H1 (cell line): ENCODE measurements at regions not wholly inside any gene's neighbourhood (a gene's known extent, or its start where the extent isn't known, plus 50 kb on each side); places are given as distances from the start of the nearest gene placed in this dataset.

ENCODE experiments used
- TF ChIP-seq, protein P1 (sequence below): fragments of 300-600 bp; sonication (generic); IDR thresholded peaks from 2 replicates; pipeline ENCODE4 v1.7.1; 2012; ENCODE audit warnings: low read length, moderate library complexity, mild to moderate bottlenecking, inconsistent platforms; ENCODE audit not compliant: insufficient replicate concordance

DNA sequence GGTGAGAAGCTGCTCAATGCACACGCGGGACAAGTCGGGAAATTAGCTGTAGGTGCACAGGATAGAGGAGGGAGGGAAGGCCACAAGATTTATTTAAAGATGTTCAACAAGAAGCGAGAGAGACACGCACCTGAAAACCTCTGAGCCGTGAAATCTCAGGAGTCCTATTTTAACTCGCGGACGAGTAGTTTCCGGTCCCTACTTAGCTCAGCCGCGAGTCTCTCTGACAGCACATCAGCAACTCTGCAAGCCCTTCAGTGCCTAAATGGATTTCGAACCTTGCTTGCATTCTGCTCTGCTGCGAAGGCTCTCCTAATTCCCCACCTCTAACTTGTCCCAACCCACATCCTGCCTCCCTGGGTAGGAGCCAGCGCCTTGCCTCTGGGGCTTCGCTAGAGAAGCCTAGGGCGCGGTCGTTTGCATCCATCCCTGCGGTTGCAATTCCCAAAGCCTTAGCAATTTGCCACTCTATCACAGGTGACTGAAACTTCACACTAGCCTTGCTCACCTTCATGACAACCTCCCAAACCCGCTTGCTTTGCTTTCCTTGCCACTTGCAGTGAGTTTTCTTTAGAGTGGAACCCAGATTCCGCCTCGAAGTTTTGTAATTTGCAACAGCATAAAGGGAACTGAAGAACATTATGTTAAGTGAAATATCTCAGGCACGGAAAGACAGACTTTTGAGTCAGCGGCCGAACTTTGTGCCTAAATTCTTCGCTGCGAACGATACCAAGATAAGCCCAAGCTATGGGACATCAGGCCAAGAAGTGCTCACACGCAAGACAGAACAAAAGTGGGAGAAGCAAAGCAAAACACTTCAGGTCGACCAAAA, 202.8 kb downstream of the KDM5D start (continued):
- TF ChIP-seq, protein P1, sequence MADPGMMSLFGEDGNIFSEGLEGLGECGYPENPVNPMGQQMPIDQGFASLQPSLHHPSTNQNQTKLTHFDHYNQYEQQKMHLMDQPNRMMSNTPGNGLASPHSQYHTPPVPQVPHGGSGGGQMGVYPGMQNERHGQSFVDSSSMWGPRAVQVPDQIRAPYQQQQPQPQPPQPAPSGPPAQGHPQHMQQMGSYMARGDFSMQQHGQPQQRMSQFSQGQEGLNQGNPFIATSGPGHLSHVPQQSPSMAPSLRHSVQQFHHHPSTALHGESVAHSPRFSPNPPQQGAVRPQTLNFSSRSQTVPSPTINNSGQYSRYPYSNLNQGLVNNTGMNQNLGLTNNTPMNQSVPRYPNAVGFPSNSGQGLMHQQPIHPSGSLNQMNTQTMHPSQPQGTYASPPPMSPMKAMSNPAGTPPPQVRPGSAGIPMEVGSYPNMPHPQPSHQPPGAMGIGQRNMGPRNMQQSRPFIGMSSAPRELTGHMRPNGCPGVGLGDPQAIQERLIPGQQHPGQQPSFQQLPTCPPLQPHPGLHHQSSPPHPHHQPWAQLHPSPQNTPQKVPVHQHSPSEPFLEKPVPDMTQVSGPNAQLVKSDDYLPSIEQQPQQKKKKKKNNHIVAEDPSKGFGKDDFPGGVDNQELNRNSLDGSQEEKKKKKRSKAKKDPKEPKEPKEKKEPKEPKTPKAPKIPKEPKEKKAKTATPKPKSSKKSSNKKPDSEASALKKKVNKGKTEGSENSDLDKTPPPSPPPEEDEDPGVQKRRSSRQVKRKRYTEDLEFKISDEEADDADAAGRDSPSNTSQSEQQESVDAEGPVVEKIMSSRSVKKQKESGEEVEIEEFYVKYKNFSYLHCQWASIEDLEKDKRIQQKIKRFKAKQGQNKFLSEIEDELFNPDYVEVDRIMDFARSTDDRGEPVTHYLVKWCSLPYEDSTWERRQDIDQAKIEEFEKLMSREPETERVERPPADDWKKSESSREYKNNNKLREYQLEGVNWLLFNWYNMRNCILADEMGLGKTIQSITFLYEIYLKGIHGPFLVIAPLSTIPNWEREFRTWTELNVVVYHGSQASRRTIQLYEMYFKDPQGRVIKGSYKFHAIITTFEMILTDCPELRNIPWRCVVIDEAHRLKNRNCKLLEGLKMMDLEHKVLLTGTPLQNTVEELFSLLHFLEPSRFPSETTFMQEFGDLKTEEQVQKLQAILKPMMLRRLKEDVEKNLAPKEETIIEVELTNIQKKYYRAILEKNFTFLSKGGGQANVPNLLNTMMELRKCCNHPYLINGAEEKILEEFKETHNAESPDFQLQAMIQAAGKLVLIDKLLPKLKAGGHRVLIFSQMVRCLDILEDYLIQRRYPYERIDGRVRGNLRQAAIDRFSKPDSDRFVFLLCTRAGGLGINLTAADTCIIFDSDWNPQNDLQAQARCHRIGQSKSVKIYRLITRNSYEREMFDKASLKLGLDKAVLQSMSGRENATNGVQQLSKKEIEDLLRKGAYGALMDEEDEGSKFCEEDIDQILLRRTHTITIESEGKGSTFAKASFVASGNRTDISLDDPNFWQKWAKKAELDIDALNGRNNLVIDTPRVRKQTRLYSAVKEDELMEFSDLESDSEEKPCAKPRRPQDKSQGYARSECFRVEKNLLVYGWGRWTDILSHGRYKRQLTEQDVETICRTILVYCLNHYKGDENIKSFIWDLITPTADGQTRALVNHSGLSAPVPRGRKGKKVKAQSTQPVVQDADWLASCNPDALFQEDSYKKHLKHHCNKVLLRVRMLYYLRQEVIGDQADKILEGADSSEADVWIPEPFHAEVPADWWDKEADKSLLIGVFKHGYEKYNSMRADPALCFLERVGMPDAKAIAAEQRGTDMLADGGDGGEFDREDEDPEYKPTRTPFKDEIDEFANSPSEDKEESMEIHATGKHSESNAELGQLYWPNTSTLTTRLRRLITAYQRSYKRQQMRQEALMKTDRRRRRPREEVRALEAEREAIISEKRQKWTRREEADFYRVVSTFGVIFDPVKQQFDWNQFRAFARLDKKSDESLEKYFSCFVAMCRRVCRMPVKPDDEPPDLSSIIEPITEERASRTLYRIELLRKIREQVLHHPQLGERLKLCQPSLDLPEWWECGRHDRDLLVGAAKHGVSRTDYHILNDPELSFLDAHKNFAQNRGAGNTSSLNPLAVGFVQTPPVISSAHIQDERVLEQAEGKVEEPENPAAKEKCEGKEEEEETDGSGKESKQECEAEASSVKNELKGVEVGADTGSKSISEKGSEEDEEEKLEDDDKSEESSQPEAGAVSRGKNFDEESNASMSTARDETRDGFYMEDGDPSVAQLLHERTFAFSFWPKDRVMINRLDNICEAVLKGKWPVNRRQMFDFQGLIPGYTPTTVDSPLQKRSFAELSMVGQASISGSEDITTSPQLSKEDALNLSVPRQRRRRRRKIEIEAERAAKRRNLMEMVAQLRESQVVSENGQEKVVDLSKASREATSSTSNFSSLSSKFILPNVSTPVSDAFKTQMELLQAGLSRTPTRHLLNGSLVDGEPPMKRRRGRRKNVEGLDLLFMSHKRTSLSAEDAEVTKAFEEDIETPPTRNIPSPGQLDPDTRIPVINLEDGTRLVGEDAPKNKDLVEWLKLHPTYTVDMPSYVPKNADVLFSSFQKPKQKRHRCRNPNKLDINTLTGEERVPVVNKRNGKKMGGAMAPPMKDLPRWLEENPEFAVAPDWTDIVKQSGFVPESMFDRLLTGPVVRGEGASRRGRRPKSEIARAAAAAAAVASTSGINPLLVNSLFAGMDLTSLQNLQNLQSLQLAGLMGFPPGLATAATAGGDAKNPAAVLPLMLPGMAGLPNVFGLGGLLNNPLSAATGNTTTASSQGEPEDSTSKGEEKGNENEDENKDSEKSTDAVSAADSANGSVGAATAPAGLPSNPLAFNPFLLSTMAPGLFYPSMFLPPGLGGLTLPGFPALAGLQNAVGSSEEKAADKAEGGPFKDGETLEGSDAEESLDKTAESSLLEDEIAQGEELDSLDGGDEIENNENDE, result no peak
